GM23248 (cell line): ENCODE measurements at regions not wholly inside any gene's neighbourhood (a gene's known extent, or its start where the extent isn't known, plus 50 kb on each side); places are given as distances from the start of the nearest gene placed in this dataset.

Experiments used
- EZH2 ChIP-seq: fragments of 200-600 bp; sonication (generic); IDR thresholded peaks from 2 replicates; pipeline ENCODE4 v1.6.1; 2018; ENCODE audit warnings: antibody characterized with exemption, mild to moderate bottlenecking; ENCODE audit not compliant: insufficient read depth, poor library complexity, severe bottlenecking
- EZH2phosphoT487 ChIP-seq: fragments of 200-600 bp; sonication (generic); IDR thresholded peaks from 2 replicates; pipeline ENCODE4 v1.6.1; 2018; ENCODE audit warnings: antibody characterized with exemption, moderate library complexity, mild to moderate bottlenecking, low read depth; ENCODE audit not compliant: insufficient read depth

GRCh38 chr5:96330530-96331140, 102.4 kb downstream of the PCSK1 start:
- no peak for TF ChIP-seq EZH2
- TF ChIP-seq EZH2phosphoT487 = no peak
